ENCODE measurements at regions not wholly inside any gene's neighbourhood (a gene's known extent, or its start where the extent isn't known, plus 50 kb on each side); places are given as distances from the start of the nearest gene placed in this dataset.

DNA sequence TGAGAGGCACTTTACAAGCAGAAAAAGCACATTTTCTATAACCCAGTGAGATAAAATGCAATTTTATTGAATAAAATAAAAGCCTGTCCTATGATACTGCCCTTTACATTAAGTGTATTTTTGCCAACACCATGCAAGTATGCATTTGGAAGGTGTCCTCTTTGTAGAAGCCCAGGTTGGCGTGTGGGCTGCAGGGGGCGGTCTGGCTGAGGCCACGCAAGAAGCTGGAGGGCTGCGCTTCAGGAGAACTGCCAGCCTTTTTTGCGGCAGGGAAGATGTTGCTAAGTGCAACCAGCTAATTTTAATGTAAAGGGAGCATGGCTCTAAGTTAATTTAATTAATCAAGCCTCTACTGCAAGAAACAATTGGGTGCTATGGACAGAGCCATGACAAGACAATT lies 562.8 kb upstream of the SALL3 start:
- ATAC-seq = no peak
- no peak overlapping the region for H3K27ac ChIP-seq
- intact Hi-C loops (cut with DNase I) = no loop called here

DNA sequence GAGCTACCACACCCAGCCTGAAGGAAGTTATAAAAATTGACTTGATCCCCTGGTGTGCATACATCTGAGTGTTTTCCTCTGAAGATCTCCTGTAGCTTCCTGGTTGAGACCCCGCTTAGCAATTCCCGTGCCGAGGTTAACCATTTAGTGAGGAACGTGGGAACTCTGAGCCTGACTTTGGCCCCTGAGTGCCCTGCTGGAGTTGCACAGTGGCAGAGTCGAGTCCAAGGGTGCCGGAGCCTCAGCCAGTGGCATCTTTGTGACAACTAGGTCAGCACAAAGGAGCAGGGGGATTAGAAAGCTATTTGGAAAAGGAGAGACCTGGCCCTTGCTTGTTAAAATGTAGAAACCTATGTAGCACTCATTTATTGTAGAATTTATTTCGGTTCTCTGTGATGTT lies 561.2 kb upstream of the SALL3 start:
- Histone ChIP-seq H3K36me3 (no peaks in the 10 kb centered on the region), H3K27me3 (no peaks in the 10 kb centered on the region), H3K27ac (no peak overlapping the region), H3K4me1 (no peaks in the 10 kb centered on the region), H3K4me3 (no peak overlapping the region), H3K9me3 (no peaks in the 10 kb centered on the region)
- DNase-seq (no peak), ATAC-seq (no peak)
- TF ChIP-seq, protein P1, sequence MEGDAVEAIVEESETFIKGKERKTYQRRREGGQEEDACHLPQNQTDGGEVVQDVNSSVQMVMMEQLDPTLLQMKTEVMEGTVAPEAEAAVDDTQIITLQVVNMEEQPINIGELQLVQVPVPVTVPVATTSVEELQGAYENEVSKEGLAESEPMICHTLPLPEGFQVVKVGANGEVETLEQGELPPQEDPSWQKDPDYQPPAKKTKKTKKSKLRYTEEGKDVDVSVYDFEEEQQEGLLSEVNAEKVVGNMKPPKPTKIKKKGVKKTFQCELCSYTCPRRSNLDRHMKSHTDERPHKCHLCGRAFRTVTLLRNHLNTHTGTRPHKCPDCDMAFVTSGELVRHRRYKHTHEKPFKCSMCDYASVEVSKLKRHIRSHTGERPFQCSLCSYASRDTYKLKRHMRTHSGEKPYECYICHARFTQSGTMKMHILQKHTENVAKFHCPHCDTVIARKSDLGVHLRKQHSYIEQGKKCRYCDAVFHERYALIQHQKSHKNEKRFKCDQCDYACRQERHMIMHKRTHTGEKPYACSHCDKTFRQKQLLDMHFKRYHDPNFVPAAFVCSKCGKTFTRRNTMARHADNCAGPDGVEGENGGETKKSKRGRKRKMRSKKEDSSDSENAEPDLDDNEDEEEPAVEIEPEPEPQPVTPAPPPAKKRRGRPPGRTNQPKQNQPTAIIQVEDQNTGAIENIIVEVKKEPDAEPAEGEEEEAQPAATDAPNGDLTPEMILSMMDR (IDR thresholded peaks at IDR 0.05) = no peak
- intact Hi-C loops (cut with DNase I) = no loop called here

More for the DNA sequence above, 562.8 kb upstream of the SALL3 start:
- Histone ChIP-seq H3K9me3 (no peaks in the 10 kb centered on the region), H3K4me3 (no peak overlapping the region), H3K4me1 (no peaks in the 10 kb centered on the region), H3K27me3 (no peaks in the 10 kb centered on the region), H3K36me3 (no peaks in the 10 kb centered on the region)
- TF ChIP-seq, protein P1 (IDR thresholded peaks at IDR 0.05) = no peak
- DNase-seq = peak in 1 of 4 donors; percentile 37

DNA sequence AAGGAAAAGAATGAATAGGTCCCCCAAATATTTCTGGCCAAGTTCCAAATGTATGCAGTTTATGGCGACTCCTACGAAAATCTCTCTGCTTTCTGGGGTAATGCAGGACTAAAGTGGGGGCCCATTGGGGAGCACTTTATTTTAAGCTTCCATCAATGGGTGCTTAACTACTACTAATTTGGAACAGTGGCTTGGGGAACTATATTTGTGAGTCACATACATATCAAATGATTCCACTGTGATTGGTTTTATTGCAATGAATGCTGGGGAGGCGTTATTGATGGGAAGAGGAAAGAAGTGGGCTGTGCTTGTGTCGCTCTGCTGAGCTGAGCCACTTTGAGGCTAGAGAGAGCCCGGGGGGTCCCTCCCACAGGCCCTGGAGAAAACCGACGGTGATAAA lies 560.4 kb upstream of the SALL3 start:
- Histone ChIP-seq H3K36me3 (no peaks in the 10 kb centered on the region), H3K4me1 (no peaks in the 10 kb centered on the region), H3K27ac (no peak overlapping the region), H3K9me3 (no peaks in the 10 kb centered on the region), H3K27me3 (no peaks in the 10 kb centered on the region), H3K4me3 (no peak overlapping the region)
- intact Hi-C loops (cut with DNase I) = no loop called here
- DNase-seq (peak in 1 of 4 donors; percentile 19), ATAC-seq (no peak)
- TF ChIP-seq, protein P1 (IDR thresholded peaks at IDR 0.05) = no peak

DNA sequence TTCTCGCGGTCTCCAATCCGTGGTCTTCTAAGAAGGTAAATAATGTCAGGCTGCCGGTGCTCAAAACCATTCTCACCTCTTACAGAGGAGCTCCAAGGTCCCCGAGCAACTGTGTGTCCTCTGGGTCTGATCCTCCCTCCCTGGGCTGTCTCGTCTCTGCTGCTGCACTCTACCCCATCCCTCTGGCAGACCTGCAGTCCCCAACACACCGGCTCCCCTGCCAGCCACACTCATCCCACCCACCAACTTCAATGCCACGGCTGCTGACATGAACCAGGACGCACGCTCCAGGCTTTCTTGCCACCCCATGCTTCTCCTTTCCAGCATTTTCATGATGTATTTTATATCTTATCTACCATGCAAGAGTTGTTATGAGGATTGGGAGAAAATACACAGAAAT lies 559.5 kb upstream of the SALL3 start:
- no peak overlapping the region for H3K4me3 ChIP-seq
- no peak overlapping the region for H3K27ac ChIP-seq
- no peaks in the 10 kb centered on the region for H3K36me3 ChIP-seq
- TF ChIP-seq, protein P1 (IDR thresholded peaks at IDR 0.05) = no peak
- intact Hi-C loops (cut with DNase I) = no loop called here
- ATAC-seq (no peak), DNase-seq (peak in 1 of 4 donors; percentile 57)
- H3K27me3 ChIP-seq = no peaks in the 10 kb centered on the region
- no peaks in the 10 kb centered on the region for H3K4me1 ChIP-seq
- H3K9me3 ChIP-seq = no peaks in the 10 kb centered on the region

DNA sequence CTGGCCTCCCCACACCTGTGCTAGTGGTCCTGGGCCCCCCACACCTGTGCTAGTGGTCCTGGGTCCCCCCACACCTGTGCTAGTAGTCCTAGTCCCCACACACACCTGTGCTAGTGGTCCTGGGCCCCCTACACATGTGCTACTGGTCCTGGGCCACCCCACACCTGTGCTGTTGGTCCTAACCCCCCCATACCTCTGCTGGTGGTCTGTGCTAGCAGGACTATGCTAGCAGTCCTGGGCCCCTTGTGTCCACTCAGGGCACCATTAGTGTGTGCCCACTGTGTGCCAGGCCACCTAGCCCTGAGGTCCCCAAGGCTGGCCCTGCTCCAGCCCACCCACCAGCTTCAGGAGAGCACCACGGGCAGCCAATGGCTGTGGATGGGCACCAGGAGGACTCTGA lies 558.2 kb upstream of the SALL3 start:
- intact Hi-C loops (cut with DNase I) = no loop called here

More for the DNA sequence above, 558.2 kb upstream of the SALL3 start:
- no peaks in the 10 kb centered on the region for H3K4me1 ChIP-seq
- ATAC-seq = no peak
- no peaks in the 10 kb centered on the region for H3K27me3 ChIP-seq
- no peak overlapping the region for H3K27ac ChIP-seq
- no peaks in the 10 kb centered on the region for H3K36me3 ChIP-seq
- TF ChIP-seq, protein P1 (IDR thresholded peaks at IDR 0.05) = no peak
- H3K4me3 ChIP-seq = no peak overlapping the region
- no peaks in the 10 kb centered on the region for H3K9me3 ChIP-seq
- DNase-seq = peak in 1 of 4 donors; percentile 39

Measured in left lung (tissue), 4 donors.